CD14-positive monocyte (primary cell): ENCODE measurements at regions not wholly inside any gene's neighbourhood (a gene's known extent, or its start where the extent isn't known, plus 50 kb on each side); places are given as distances from the start of the nearest gene placed in this dataset.

Source experiments
- DNase-seq, 3 donors: peaks; one replicate each; pipeline ENCODE4 v3.0.0-alpha.2; 2011 to 2022
- H2AFZ ChIP-seq: 2 replicates; pipeline ENCODE4 v1.6.0; 2012; ENCODE audit warnings: mild to moderate bottlenecking, low read depth, low read length, inconsistent platforms; ENCODE audit not compliant: insufficient read depth, poor library complexity, severe bottlenecking
- H3K27ac ChIP-seq, 2 donors: 1 replicate in 1 of 2; 2 replicates in 1 of 2; pipeline ENCODE4 v1.5.1; 2012 to 2013; ENCODE audit warnings: low read length in 2 of 2, control low read depth in 1 of 2, inconsistent platforms in 1 of 2, low read depth in 1 of 2, mild to moderate bottlenecking in 1 of 2
- H3K27me3 ChIP-seq, 2 donors: one replicate each; pipeline versions ENCODE4 v1.6.0 to v1.6.1; 2011 to 2013; ENCODE audit warnings: low read length in 2 of 2; ENCODE audit not compliant: control insufficient read depth in 2 of 2, insufficient read depth in 2 of 2
- H3K36me3 ChIP-seq, 2 donors: replicated peaks in 1 of 2; 1 replicate in 1 of 2; 2 replicates in 1 of 2; pipeline versions ENCODE4 v1.5.1 to v1.6.1; 2012 to 2013; ENCODE audit warnings: low read length in 2 of 2, control low read depth in 1 of 2, inconsistent platforms in 1 of 2, mild to moderate bottlenecking in 1 of 2; ENCODE audit not compliant: insufficient read depth in 2 of 2, control insufficient read depth in 1 of 2
- H3K4me1 ChIP-seq, 2 donors: 1 replicate in 1 of 2; 2 replicates in 1 of 2; pipeline versions ENCODE4 v1.5.1 to v1.6.1; 2012 to 2013; ENCODE audit warnings: low read length in 2 of 2, control low read depth in 1 of 2, inconsistent platforms in 1 of 2, mild to moderate bottlenecking in 1 of 2, moderate library complexity in 1 of 2; ENCODE audit not compliant: insufficient read depth in 2 of 2, control insufficient read depth in 1 of 2
- H3K4me2 ChIP-seq: replicated peaks from 2 replicates; pipeline ENCODE3; 2012; ENCODE audit warnings: low read length, moderate library complexity, mild to moderate bottlenecking; ENCODE audit not compliant: poor library complexity, severe bottlenecking; ENCODE audit errors: extremely low read depth
- H3K4me3 ChIP-seq, 3 experiments: fragments of 200-600 bp in 1 of 3; sonication (generic) in 1 of 3; replicated peaks in 1 of 3; 1 replicate in 2 of 3; 2 replicates in 1 of 3; pipeline ENCODE4 v1.5.1; 2011 to 2013; ENCODE audit warnings: low read length in 3 of 3, mild to moderate bottlenecking in 3 of 3, control low read depth in 2 of 3, low read depth in 2 of 3, inconsistent platforms in 1 of 3, moderate library complexity in 1 of 3
- H3K79me2 ChIP-seq: 2 replicates; pipeline ENCODE4 v1.6.0; 2012; ENCODE audit warnings: mild to moderate bottlenecking, control low read depth, inconsistent platforms, low read length, moderate library complexity; ENCODE audit not compliant: insufficient read depth
- H3K9ac ChIP-seq: 2 replicates; pipeline ENCODE4 v1.6.0; 2017; ENCODE audit warnings: low read length, mild to moderate bottlenecking; ENCODE audit not compliant: insufficient read depth, poor library complexity, severe bottlenecking
- H3K9me3 ChIP-seq, 2 donors: replicated peaks in 1 of 2; 1 replicate in 1 of 2; 2 replicates in 1 of 2; pipeline versions ENCODE4 v1.5.1 to v1.6.1; 2012 to 2013; ENCODE audit warnings: low read length in 2 of 2, control low read depth in 1 of 2; ENCODE audit not compliant: control insufficient read depth in 1 of 2, insufficient read depth in 1 of 2
- H4K20me1 ChIP-seq: 2 replicates; pipeline ENCODE4 v1.6.0; 2012; ENCODE audit warnings: mild to moderate bottlenecking, low read length, control low read depth, moderate library complexity; ENCODE audit not compliant: insufficient read depth
- H3K27ac Mint-ChIP-seq, 7 donors: one replicate each; pipeline ENCODE4 v1.8.0; 2020; ENCODE audit warnings: mild to moderate bottlenecking in 7 of 7, mixed read lengths in 7 of 7, moderate library complexity in 6 of 7, inconsistent platforms in 2 of 7
- H3K27me3 Mint-ChIP-seq, 3 donors: one replicate each; pipeline ENCODE4 v1.8.0; 2021 to 2022; ENCODE audit warnings: low read depth in 3 of 3, mild to moderate bottlenecking in 3 of 3, mixed read lengths in 3 of 3, moderate library complexity in 3 of 3, inconsistent platforms in 1 of 3
- H3K36me3 Mint-ChIP-seq, 2 donors: one replicate each; pipeline ENCODE4 v1.8.0; 2020; ENCODE audit warnings: mixed read lengths in 2 of 2, inconsistent platforms in 1 of 2, mild to moderate bottlenecking in 1 of 2
- H3K4me1 Mint-ChIP-seq: one replicate; pipeline ENCODE4 v1.8.0; 2020; ENCODE audit warnings: mild to moderate bottlenecking, mixed read lengths
- H3K4me3 Mint-ChIP-seq, 2 donors: one replicate each; pipeline ENCODE4 v1.8.0; 2020; ENCODE audit warnings: mild to moderate bottlenecking in 2 of 2, mixed read lengths in 2 of 2, moderate library complexity in 1 of 2
- H3K9me3 Mint-ChIP-seq, 7 donors: one replicate each; pipeline ENCODE4 v1.8.0; 2020 to 2022; ENCODE audit warnings: mixed read lengths in 7 of 7, mild to moderate bottlenecking in 6 of 7, moderate library complexity in 6 of 7, inconsistent platforms in 2 of 7
- CTCF ChIP-seq: fragments of 200-600 bp; IDR thresholded peaks from one replicate; pipeline ENCODE4 v1.8.0; 2022; ENCODE audit warnings: antibody characterized with exemption, mild to moderate bottlenecking
- WGBS: methylation state at CpG from one replicate; pipeline ENCODE4 v1.1.5; 2013; ENCODE audit warnings: missing lambda C conversion rate; ENCODE audit not compliant: insufficient coverage; 5-methylcytosine and 5-hydroxymethylcytosine counted together
- intact Hi-C, 2 donors: fragments of 100-400 bp; cut with micrococcal nuclease; formaldehyde crosslinking; loops; one replicate each; pipeline versions ENCODE4 v1.15.0 to v1.15.1; 2023

- no peaks in the 10 kb centered on the region for H3K27me3 ChIP-seq
- intact Hi-C loops: no loop called here
- H4K20me1 ChIP-seq: no peaks in the 10 kb centered on the region
- no peaks in the 10 kb centered on the region for H3K79me2 ChIP-seq
- H3K27ac ChIP-seq: no peak overlapping the region
- H3K4me3 ChIP-seq: no peak overlapping the region
- H3K4me2 ChIP-seq: no peak overlapping the region
- TF ChIP-seq CTCF: no peak
- no peak overlapping the region for H3K27ac Mint-ChIP-seq
- no peaks in the 10 kb centered on the region for H3K4me1 Mint-ChIP-seq
- no peak overlapping the region for H3K9ac ChIP-seq
- H2AFZ ChIP-seq: no peak overlapping the region
- WGBS: 79% methylated on average over 2 of the region's 3 CpGs
- no peak overlapping the region for H3K4me3 Mint-ChIP-seq
- DNase-seq: no peak
- H3K36me3 ChIP-seq: no peaks in the 10 kb centered on the region
- H3K36me3 Mint-ChIP-seq: no peaks in the 10 kb centered on the region
- H3K4me1 ChIP-seq: no peaks in the 10 kb centered on the region
- H3K9me3 ChIP-seq: peaks cover 14 to 19% of the 10 kb centered on the region in 2 donors
- H3K9me3 Mint-ChIP-seq: peaks cover 5 to 17% (median 13%) of the 10 kb centered on the region in 7 donors
- H3K27me3 Mint-ChIP-seq: peaks cover 0 to 2% (median 0%) of the 10 kb centered on the region in 3 donors
Observed at GRCh38 chr5:12488161-12488560, 583.9 kb upstream of the CTNND2 start.

GRCh38 chr5:12480487-12480886 lies 576.2 kb upstream of the CTNND2 start:
- Mint-ChIP-seq H3K27ac (no peak overlapping the region), H3K27me3 (no peaks in the 10 kb centered on the region), H3K9me3 (peaks cover 0 to 8% (median 4%) of the 10 kb centered on the region in 7 donors), H3K36me3 (no peaks in the 10 kb centered on the region), H3K4me3 (no peak overlapping the region), H3K4me1 (no peaks in the 10 kb centered on the region)
- Histone ChIP-seq H3K4me1 (no peaks in the 10 kb centered on the region), H3K9ac (no peak overlapping the region), H3K79me2 (no peaks in the 10 kb centered on the region), H3K4me3 (no peak overlapping the region), H3K27me3 (no peaks in the 10 kb centered on the region), H3K9me3 (peaks cover 8 to 10% of the 10 kb centered on the region in 2 donors), H3K4me2 (no peak overlapping the region), H2AFZ (no peak overlapping the region), H4K20me1 (no peaks in the 10 kb centered on the region), H3K36me3 (no peaks in the 10 kb centered on the region), H3K27ac (no peak overlapping the region)
- WGBS: no CpG with 5 or more reads among the region's 3 CpGs
- no peak for DNase-seq
- no peak for TF ChIP-seq CTCF
- intact Hi-C loops: no loop called here
